Activated CD4-positive, alpha-beta T cell treated with anti-CD3 and anti-CD28 coated beads for 36 hours (primary cell): ENCODE measurements at regions not wholly inside any gene's neighbourhood (a gene's known extent, or its start where the extent isn't known, plus 50 kb on each side); places are given as distances from the start of the nearest gene placed in this dataset.
A peak's percentile ranks its signal among the peaks of the same experiment; 100 is the strongest.

Experiments
- ATAC-seq: fragments of 200-7000 bp; cut with Tn5 transposase; one replicate; pipeline ENCODE4 v1.10.0; 2021; ENCODE audit warnings: mild to moderate bottlenecking, moderate library complexity
- CTCF ChIA-PET: fragments of 350-600 bp; sonication (Branson Sonifier 250); formaldehyde crosslinking; loops from one replicate; lab custom pipeline; 2021; ENCODE audit warnings: antibody characterized with exemption; lab: Charles Lee
- POLR2A ChIA-PET: fragments of 350-600 bp; sonication (Branson Sonifier 250); formaldehyde crosslinking; loops from one replicate; lab custom pipeline; 2021; ENCODE audit warnings: antibody characterized with exemption, inconsistent platforms; lab: Charles Lee
- DNase-seq: peaks from one replicate; pipeline ENCODE4 v3.0.0-alpha.2; 2020
- H3K27ac Mint-ChIP-seq: one replicate; pipeline ENCODE4 v1.8.0; 2021; ENCODE audit warnings: mixed read lengths
- H3K27me3 Mint-ChIP-seq: one replicate; pipeline ENCODE4 v1.8.0; 2021; ENCODE audit warnings: mixed read lengths
- H3K36me3 Mint-ChIP-seq: one replicate; pipeline ENCODE4 v1.8.0; 2021; ENCODE audit warnings: low read depth, mixed read lengths
- H3K4me1 Mint-ChIP-seq: one replicate; pipeline ENCODE4 v1.8.0; 2021; ENCODE audit warnings: mixed read lengths
- H3K4me3 Mint-ChIP-seq: one replicate; pipeline ENCODE4 v1.8.0; 2021; ENCODE audit warnings: mild to moderate bottlenecking, moderate library complexity, mixed read lengths
- H3K9me3 Mint-ChIP-seq: one replicate; pipeline ENCODE4 v1.8.0; 2021; ENCODE audit warnings: low read depth, mixed read lengths
- intact Hi-C, 2 experiments: fragments of 100-400 bp; cut with DNase I in 1 of 2; cut with micrococcal nuclease in 1 of 2; formaldehyde crosslinking; loops; one replicate each; pipeline versions ENCODE4 v1.14.2 to v1.15.1; 2022 to 2024; cut with DNase I, micrococcal nuclease

DNA sequence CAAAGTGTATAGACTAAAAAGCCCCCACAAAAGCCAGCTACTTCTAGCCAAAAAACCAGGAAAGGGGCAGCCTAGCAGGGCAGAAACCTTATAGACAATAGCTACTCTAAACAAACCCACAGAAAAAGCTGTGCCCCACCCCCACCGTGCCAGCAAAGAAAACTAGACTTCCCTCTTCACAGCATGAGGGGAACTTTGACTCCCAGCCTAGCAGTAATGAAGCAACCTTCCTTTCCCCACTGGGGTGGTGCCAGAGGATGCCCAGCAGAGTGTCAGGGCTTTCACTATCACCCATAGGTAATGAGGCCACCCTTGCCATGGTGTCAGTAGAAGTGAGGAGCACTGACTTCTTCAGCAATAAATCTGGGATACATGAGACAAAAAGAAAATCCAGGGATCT lies 99.0 kb upstream of the LGSN start:
- Mint-ChIP-seq H3K27ac (no peak overlapping the region), H3K4me1 (no peaks in the 10 kb centered on the region), H3K4me3 (no peak overlapping the region), H3K9me3 (peaks cover 3% of the 10 kb centered on the region), H3K36me3 (no peaks in the 10 kb centered on the region), H3K27me3 (peaks cover 2% of the 10 kb centered on the region)
- intact Hi-C loops: no loop called here
- DNase-seq (no peak), ATAC-seq (no peak)
- CTCF ChIA-PET: no interaction called here
- POLR2A ChIA-PET: no interaction called here

DNA sequence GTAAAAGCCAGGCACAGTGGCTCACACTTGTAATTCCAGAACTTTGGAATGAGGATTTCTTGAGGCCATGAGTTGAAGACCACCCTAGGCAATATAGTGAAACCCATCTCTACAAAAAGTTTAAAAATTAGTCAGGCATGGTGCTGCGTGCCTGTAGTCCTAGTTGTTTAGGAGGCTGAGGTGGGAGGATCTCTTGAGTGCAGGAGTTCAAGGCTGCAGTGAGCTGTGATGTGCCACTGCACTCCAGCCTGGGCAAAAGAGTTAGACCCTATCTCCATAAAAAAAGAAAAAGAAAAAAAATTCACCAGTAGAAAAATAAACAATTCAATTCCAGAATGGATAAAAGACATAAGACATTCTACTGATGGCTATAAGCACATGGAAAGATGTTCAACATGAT lies 104.9 kb upstream of the LGSN start:
- peaks cover 3% of the 10 kb centered on the region for H3K9me3 Mint-ChIP-seq
- H3K4me3 Mint-ChIP-seq: no peak overlapping the region
- no peaks in the 10 kb centered on the region for H3K36me3 Mint-ChIP-seq
- intact Hi-C loops: no loop called here
- H3K27me3 Mint-ChIP-seq: peaks cover 2% of the 10 kb centered on the region
- no peak overlapping the region for H3K27ac Mint-ChIP-seq
- POLR2A ChIA-PET: no interaction called here
- CTCF ChIA-PET: no interaction called here
- ATAC-seq (no peak), DNase-seq (no peak)
- H3K4me1 Mint-ChIP-seq: no peaks in the 10 kb centered on the region

DNA sequence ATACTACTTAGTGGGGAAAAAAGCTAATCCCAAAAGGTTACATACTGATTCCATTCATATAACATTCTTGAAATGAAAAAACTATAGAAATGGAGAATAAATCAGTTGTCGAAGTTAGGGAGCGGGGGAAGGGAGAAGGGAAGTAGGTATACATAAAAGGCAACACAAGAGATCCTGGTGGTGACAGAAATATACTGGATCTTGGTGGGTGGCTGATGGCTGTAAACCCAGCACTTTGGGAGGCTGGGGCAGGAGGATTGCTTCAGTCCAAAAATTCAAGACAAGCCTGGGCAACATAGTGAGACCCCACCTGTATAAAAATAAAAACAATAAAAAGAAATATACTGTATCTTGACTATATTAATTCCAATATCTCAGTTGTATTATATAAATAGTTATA lies 105.7 kb upstream of the LGSN start:
- DNase-seq: no peak
- Mint-ChIP-seq H3K36me3 (no peaks in the 10 kb centered on the region), H3K4me3 (no peak overlapping the region), H3K27me3 (peaks cover 6% of the 10 kb centered on the region), H3K4me1 (no peaks in the 10 kb centered on the region), H3K9me3 (no peaks in the 10 kb centered on the region), H3K27ac (no peak overlapping the region)
- no peak for ATAC-seq
- ChIA-PET POLR2A (no interaction called here), CTCF (no interaction called here)
- intact Hi-C loops: no loop called here

DNA sequence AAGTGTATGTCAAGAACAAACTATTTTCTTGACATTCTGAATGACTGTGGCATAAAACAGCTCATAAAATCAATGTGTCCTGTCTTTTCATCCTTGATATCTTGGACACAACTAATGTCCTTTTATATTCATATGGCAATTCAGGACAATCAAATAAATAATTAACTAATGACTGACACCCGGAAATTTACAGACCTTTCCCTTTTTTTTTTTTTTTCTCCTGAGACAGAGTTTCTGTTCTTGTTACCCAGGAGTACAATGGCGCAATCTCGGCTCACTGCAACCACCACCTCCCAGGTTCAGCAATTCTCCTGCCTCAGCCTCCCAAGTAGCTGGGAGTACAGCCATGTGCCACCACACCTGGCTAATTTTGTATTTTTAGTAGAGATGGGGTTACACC lies 107.1 kb upstream of the LGSN start:
- ChIA-PET CTCF (interaction anchor here (0.6 kb wide), 1 partner anchor 227 kb away, joined by 3 read pairs; no protein-coding TSS in a partner anchor), POLR2A (no interaction called here)
- Mint-ChIP-seq H3K27me3 (peaks cover 7% of the 10 kb centered on the region), H3K9me3 (no peaks in the 10 kb centered on the region), H3K27ac (no peak overlapping the region), H3K4me1 (no peaks in the 10 kb centered on the region), H3K4me3 (no peak overlapping the region), H3K36me3 (no peaks in the 10 kb centered on the region)
- intact Hi-C loops: no loop called here
- DNase-seq (no peak), ATAC-seq (no peak)

DNA sequence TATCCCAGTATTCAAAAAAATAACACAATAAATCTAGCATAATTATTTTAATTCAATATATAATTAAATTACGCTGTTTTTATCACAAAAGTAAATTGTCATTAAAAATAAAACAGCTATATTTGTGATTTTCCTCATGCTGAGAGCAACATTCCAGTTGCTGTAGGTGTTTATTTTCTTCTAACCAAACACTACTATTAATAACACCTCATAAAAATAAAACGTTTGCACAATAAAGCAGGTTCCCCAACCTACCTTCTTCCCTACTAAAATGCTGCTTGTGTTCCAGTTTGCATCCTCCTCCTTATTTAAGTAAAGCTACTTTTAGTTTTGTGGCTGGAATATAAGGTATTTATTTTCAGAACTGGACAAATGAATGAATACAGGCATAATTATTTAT lies 108.2 kb upstream of the LGSN start:
- H3K4me1 Mint-ChIP-seq: no peaks in the 10 kb centered on the region
- DNase-seq (no peak), ATAC-seq (no peak)
- H3K27me3 Mint-ChIP-seq: peaks cover 7% of the 10 kb centered on the region
- intact Hi-C loops: no loop called here
- CTCF ChIA-PET: no interaction called here
- H3K9me3 Mint-ChIP-seq: no peaks in the 10 kb centered on the region
- no peak overlapping the region for H3K27ac Mint-ChIP-seq
- POLR2A ChIA-PET: no interaction called here
- H3K36me3 Mint-ChIP-seq: no peaks in the 10 kb centered on the region
- no peak overlapping the region for H3K4me3 Mint-ChIP-seq

DNA sequence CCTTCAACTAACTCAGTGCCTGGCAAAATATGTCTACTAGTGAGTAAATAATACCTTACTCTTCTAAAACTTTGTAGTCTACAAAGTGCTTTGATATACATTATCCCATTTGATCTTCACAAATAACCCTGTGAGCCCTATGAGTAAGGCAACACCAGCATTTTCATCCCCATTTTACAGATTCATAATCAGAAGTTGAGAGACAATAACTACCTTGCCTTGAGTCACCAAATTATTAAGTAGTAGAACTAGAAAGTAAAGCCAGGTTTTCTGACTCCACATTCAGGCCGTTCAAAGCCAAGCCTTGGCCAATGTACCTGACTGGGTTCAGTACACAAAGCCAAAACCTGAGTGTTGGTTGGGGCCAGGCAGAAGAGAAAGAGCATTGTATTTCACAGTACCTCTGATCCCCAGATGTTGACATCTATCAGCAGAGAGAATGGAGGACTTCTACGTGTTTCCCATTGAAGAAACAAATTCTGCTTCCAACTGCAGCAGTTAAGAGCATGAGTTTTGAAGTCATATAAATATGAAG lies 111.3 kb upstream of the LGSN start:
- CTCF ChIA-PET: no interaction called here
- H3K9me3 Mint-ChIP-seq: no peaks in the 10 kb centered on the region

DNA sequence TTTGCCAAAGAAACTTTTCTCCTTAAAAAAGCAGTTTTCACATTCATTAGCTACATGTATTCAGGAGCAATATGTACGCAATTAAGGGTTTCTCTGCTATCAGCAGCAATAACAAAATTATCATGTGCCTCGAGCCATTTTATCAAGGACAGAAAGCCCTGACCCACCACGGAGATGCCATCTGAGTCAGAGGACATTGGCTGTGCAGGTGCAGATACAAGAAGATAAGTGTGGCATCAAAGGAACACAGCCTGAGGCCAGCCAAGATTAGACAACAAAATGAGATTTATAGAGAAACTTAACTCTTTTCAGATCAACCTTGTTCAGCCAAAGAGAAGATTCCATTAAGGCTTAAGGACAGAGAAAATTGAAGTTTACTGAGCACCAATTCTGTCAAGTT lies 115.2 kb upstream of the LGSN start:
- H3K4me3 Mint-ChIP-seq: no peak overlapping the region
- H3K27me3 Mint-ChIP-seq: peaks cover 4% of the 10 kb centered on the region
- no peaks in the 10 kb centered on the region for H3K36me3 Mint-ChIP-seq
- H3K4me1 Mint-ChIP-seq: no peaks in the 10 kb centered on the region
- intact Hi-C loops: no loop called here
- ChIA-PET CTCF (no interaction called here), POLR2A (no interaction called here)
- DNase-seq (no peak), ATAC-seq (no peak)
- H3K27ac Mint-ChIP-seq: no peak overlapping the region
- peaks cover 2% of the 10 kb centered on the region for H3K9me3 Mint-ChIP-seq

More for the DNA sequence above, 111.3 kb upstream of the LGSN start:
- ATAC-seq (no peak), DNase-seq (no peak)
- POLR2A ChIA-PET: no interaction called here
- Mint-ChIP-seq H3K27me3 (peaks cover 7% of the 10 kb centered on the region), H3K4me1 (no peaks in the 10 kb centered on the region), H3K4me3 (no peak overlapping the region), H3K27ac (no peak overlapping the region), H3K36me3 (no peaks in the 10 kb centered on the region)
- intact Hi-C loops: no loop called here

DNA sequence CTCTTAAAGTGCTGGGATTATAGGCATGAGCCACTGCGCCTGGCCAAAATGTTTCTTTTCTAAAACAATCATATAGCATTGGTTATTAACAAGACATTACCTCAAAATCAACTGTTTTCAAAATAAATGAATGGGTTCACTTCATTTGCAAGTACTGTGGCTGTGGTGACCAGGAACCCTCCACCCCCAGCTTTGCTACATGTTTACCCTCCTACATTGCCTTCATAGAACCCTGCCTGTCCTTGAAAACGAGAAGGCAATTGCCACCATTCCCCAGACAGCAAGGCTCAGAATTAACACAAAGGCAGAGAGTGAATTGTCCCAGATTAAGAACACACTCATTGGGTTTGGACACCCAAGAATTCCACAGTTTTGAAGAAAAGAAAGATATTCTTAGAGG lies 116.6 kb upstream of the LGSN start:
- H3K4me1 Mint-ChIP-seq: no peaks in the 10 kb centered on the region
- DNase-seq (no peak), ATAC-seq (no peak)
- ChIA-PET POLR2A (no interaction called here), CTCF (no interaction called here)
- no peaks in the 10 kb centered on the region for H3K36me3 Mint-ChIP-seq
- peaks cover 2% of the 10 kb centered on the region for H3K9me3 Mint-ChIP-seq
- no peak overlapping the region for H3K27ac Mint-ChIP-seq
- intact Hi-C loops: no loop called here
- no peak overlapping the region for H3K4me3 Mint-ChIP-seq
- H3K27me3 Mint-ChIP-seq: no peaks in the 10 kb centered on the region

DNA sequence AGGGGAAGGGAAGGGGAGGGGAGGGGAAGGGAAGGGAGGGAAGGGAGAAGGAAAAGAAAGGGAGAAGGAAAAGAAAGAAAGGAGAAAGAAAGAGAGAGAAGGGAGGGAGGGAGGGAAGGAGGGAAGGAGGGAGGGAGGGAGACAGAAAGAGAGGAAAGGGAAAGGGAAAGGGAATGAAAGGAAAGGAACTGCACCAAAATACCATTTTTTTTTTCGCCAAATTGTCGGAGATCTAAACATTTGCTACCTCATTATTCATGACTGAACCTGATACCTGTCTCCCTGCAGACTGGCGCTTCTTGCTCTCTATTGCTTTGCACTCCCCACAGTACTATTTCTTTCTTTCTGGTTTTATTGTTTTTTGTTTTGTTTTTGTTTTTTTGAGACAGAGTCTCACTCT lies 117.3 kb upstream of the LGSN start:
- ATAC-seq (no peak), DNase-seq (no peak)
- Mint-ChIP-seq H3K4me3 (no peak overlapping the region), H3K27me3 (no peaks in the 10 kb centered on the region), H3K36me3 (no peaks in the 10 kb centered on the region), H3K4me1 (no peaks in the 10 kb centered on the region), H3K27ac (no peak overlapping the region), H3K9me3 (peaks cover 2% of the 10 kb centered on the region)
- POLR2A ChIA-PET: no interaction called here
- intact Hi-C loops: no loop called here
- CTCF ChIA-PET: no interaction called here

DNA sequence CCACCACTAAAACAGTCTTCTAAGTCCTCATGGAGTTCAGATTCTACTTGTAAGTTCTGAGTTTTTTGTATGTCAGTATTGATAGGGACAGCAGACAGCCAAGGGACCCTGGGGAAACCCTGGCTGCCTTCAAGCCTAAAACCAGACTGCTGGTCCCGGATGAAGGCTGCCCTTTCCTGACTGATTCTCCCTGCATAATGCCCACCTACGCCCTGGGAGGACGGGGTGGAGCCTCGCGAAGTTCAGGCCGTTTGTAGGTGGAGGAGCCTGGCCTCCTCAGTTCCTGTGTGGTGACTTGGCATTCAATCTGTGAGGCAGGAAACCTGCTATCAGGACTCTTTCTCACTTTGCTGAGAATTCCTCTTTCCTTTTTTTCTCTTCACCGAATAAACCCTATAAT lies 120.3 kb upstream of the LGSN start:
- Mint-ChIP-seq H3K4me1 (no peaks in the 10 kb centered on the region), H3K27me3 (no peaks in the 10 kb centered on the region), H3K9me3 (peaks cover 2% of the 10 kb centered on the region), H3K36me3 (no peaks in the 10 kb centered on the region), H3K4me3 (no peak overlapping the region), H3K27ac (no peak overlapping the region)
- POLR2A ChIA-PET: no interaction called here
- CTCF ChIA-PET: no interaction called here
- ATAC-seq (no peak), DNase-seq (no peak)
- intact Hi-C loops: no loop called here

DNA sequence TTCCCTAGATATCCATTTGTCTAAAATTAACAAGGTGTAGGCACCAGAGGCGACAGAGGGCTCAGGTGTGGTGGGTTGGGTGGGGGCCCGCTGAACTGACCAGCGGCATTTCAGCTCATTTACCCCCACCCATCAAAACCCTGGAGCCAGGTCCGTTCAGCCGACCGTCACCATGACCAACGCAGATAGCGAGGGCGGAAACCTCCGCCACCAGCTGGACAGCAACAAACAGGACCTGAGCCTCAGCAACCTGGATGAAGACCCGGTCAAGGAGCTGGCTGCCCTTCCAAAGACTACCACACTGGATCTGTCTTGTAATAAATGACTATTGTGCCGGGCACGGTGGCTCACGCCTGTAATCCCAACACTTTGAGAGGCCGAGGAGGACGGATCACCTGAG lies 120.8 kb upstream of the LGSN start:
- ChIA-PET POLR2A (no interaction called here), CTCF (no interaction called here)
- Mint-ChIP-seq H3K36me3 (no peaks in the 10 kb centered on the region), H3K4me3 (no peak overlapping the region), H3K9me3 (peaks cover 2% of the 10 kb centered on the region), H3K4me1 (no peaks in the 10 kb centered on the region), H3K27me3 (no peaks in the 10 kb centered on the region), H3K27ac (no peak overlapping the region)
- intact Hi-C loops: no loop called here
- ATAC-seq: no peak
- DNase-seq: no peak

DNA sequence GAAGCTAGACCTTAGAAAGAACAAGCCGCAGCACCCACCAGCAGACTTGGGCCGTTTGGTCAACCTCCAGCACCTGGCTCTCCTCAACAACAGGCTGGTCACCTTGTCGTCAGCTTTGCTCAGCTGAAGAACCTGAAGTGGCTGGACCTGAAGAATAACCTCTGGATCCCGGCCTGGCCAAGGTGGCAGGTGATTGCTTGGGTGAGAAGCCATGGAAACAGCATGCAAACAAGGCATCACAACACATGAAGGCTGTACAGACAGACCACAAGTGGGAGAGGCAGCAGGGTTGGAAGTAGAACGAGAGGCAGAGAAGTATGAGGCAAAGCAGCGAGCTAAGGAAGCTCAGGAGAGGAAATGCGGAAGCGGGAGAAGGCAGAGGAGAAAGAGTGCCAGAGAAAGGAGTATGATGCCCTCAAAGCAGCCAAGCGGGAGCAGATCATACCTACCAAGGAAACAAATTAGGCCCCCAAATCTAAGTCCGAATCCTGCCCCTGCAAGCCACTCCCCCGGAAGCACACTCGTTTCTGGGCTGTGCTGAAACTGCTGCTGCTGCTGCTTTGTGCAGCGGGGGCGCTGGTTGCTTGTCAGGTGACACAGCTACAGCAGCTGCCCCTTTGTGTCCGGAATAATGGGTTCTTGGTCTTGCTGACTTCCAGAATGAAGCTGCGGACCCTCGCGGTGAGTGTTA lies 121.6 kb upstream of the LGSN start:
- CTCF ChIA-PET: no interaction called here
- peak; percentile 13 for DNase-seq

More for the DNA sequence above, 121.6 kb upstream of the LGSN start:
- Mint-ChIP-seq H3K27ac (no peak overlapping the region), H3K4me1 (no peaks in the 10 kb centered on the region), H3K9me3 (peaks cover 2% of the 10 kb centered on the region), H3K4me3 (peak overlapping the region; percentile 0), H3K27me3 (no peaks in the 10 kb centered on the region), H3K36me3 (no peaks in the 10 kb centered on the region)
- no peak for ATAC-seq
- intact Hi-C loops: no loop called here
- POLR2A ChIA-PET: no interaction called here
